ENCODE measurements at regions not wholly inside any gene's neighbourhood (a gene's known extent, or its start where the extent isn't known, plus 50 kb on each side); places are given as distances from the start of the nearest gene placed in this dataset.

DNA sequence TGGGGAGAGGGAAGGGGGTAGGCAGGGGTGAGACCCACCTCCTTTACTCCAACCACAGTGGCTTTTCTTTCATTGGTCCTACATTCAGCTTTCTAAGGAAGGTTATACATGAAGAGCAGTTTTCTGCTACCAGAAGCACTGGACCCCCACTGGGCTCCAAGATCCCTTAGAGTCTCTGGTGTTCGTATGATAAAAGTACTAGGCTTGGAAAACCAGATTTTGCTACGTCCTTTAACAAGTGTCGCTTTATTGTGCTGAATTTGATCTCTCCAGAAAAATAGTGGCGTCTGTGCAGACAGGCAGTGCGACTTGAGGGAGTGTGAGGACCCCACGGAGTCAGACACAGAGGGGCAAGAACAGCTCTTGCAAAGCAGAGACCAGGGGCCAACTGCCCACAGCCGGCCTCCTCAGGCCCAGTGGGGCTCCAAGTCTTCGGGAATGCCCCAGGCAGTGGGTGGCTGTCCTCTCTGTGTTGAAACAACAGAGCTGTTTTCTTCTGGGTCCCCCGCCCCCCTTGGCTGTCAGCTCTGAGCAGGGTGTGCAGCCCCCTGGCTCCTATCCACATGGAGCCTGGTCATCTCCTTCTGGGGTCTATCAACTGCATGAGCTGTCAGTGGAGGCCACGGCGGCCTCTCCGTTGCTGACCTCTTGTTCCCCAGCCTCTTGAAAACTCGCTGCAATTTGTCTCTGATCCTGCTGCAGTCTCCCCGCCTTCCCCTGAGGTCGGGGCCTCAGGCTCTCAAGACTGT lies 333.2 kb downstream of the RPS24 start:
- TF ChIP-seq, protein P1, sequence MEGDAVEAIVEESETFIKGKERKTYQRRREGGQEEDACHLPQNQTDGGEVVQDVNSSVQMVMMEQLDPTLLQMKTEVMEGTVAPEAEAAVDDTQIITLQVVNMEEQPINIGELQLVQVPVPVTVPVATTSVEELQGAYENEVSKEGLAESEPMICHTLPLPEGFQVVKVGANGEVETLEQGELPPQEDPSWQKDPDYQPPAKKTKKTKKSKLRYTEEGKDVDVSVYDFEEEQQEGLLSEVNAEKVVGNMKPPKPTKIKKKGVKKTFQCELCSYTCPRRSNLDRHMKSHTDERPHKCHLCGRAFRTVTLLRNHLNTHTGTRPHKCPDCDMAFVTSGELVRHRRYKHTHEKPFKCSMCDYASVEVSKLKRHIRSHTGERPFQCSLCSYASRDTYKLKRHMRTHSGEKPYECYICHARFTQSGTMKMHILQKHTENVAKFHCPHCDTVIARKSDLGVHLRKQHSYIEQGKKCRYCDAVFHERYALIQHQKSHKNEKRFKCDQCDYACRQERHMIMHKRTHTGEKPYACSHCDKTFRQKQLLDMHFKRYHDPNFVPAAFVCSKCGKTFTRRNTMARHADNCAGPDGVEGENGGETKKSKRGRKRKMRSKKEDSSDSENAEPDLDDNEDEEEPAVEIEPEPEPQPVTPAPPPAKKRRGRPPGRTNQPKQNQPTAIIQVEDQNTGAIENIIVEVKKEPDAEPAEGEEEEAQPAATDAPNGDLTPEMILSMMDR (IDR thresholded peaks at IDR 0.05) = no peak
- no peak for TF ChIP-seq SMC3 (IDR thresholded peaks at IDR 0.05; ENCODE audit: low read depth, low read length)
- TF ChIP-seq RXRA (IDR thresholded peaks at IDR 0.05; ENCODE audit: borderline replicate concordance, low read depth) = no peak
- TF ChIP-seq, protein P2, sequence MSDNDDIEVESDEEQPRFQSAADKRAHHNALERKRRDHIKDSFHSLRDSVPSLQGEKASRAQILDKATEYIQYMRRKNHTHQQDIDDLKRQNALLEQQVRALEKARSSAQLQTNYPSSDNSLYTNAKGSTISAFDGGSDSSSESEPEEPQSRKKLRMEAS (IDR thresholded peaks at IDR 0.05; ENCODE audit: low read depth) = no peak
- no peak for TF ChIP-seq NFIC (IDR thresholded peaks at IDR 0.05; ENCODE audit: borderline replicate concordance)
- TF ChIP-seq NRF1 (IDR thresholded peaks at IDR 0.05; ENCODE audit: low read depth, low read length) = no peak
- no peak for TF ChIP-seq EZH2phosphoT487 (IDR thresholded peaks at IDR 0.05; ENCODE audit: borderline replicate concordance, low read depth)
- no peak for TF ChIP-seq EP300 (IDR thresholded peaks at IDR 0.05; ENCODE audit: borderline replicate concordance in 1 of 2, low read depth in 1 of 2, low read length in 1 of 2)
- TF ChIP-seq, protein P3, sequence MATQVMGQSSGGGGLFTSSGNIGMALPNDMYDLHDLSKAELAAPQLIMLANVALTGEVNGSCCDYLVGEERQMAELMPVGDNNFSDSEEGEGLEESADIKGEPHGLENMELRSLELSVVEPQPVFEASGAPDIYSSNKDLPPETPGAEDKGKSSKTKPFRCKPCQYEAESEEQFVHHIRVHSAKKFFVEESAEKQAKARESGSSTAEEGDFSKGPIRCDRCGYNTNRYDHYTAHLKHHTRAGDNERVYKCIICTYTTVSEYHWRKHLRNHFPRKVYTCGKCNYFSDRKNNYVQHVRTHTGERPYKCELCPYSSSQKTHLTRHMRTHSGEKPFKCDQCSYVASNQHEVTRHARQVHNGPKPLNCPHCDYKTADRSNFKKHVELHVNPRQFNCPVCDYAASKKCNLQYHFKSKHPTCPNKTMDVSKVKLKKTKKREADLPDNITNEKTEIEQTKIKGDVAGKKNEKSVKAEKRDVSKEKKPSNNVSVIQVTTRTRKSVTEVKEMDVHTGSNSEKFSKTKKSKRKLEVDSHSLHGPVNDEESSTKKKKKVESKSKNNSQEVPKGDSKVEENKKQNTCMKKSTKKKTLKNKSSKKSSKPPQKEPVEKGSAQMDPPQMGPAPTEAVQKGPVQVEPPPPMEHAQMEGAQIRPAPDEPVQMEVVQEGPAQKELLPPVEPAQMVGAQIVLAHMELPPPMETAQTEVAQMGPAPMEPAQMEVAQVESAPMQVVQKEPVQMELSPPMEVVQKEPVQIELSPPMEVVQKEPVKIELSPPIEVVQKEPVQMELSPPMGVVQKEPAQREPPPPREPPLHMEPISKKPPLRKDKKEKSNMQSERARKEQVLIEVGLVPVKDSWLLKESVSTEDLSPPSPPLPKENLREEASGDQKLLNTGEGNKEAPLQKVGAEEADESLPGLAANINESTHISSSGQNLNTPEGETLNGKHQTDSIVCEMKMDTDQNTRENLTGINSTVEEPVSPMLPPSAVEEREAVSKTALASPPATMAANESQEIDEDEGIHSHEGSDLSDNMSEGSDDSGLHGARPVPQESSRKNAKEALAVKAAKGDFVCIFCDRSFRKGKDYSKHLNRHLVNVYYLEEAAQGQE (IDR thresholded peaks at IDR 0.05; ENCODE audit: low read depth, low read length) = no peak
- no peak for TF ChIP-seq TAF1 (IDR thresholded peaks at IDR 0.05; ENCODE audit: borderline replicate concordance, low read depth, low read length)
- TF ChIP-seq POLR2AphosphoS5 (IDR thresholded peaks at IDR 0.05; ENCODE audit: low read depth, low read length) = no peak
- TF ChIP-seq, protein P4, sequence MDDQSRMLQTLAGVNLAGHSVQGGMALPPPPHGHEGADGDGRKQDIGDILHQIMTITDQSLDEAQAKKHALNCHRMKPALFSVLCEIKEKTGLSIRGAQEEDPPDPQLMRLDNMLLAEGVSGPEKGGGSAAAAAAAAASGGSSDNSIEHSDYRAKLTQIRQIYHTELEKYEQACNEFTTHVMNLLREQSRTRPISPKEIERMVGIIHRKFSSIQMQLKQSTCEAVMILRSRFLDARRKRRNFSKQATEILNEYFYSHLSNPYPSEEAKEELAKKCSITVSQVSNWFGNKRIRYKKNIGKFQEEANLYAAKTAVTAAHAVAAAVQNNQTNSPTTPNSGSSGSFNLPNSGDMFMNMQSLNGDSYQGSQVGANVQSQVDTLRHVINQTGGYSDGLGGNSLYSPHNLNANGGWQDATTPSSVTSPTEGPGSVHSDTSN (IDR thresholded peaks at IDR 0.05) = no peak
- TF ChIP-seq, protein P5, sequence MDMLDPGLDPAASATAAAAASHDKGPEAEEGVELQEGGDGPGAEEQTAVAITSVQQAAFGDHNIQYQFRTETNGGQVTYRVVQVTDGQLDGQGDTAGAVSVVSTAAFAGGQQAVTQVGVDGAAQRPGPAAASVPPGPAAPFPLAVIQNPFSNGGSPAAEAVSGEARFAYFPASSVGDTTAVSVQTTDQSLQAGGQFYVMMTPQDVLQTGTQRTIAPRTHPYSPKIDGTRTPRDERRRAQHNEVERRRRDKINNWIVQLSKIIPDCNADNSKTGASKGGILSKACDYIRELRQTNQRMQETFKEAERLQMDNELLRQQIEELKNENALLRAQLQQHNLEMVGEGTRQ (IDR thresholded peaks at IDR 0.05; ENCODE audit: borderline replicate concordance, low read depth, low read length) = no peak
